Fibroblast of peridontal ligament (primary cell): ENCODE measurements at regions not wholly inside any gene's neighbourhood (a gene's known extent, or its start where the extent isn't known, plus 50 kb on each side); places are given as distances from the start of the nearest gene placed in this dataset.

ENCODE experiments used
- DNase-seq: peaks from one replicate; pipeline ENCODE4 v3.0.0-alpha.2; 2010; ENCODE audit errors: extremely low read depth

GRCh38 chr11:45440111-45440510, 154.0 kb upstream of the SYT13 start:
- no peak for DNase-seq

GRCh38 chr11:45436966-45437365, 150.8 kb upstream of the SYT13 start:
- no peak for DNase-seq

DNA sequence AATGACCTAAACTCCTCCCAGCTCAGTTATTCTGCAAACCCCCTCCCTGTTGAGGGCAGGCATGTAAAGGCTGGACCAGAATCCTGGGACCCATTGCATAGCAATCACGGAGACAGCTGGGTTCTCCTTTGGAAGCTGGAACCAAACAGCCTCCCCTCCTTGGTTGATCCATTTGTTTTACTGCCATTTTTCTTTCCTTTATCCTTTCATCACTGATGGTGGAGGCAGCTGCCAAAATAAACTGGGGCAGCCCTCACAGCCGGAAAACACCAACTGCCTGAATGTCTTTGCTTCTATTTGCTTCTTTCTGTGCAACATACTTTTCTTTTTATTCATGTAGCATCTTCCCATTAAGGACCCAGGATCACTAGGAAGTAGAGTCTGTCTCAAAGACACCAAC, 150.0 kb upstream of the SYT13 start:
- no peak for DNase-seq

- no peak for DNase-seq
Observed at GRCh38 chr11:45435706-45436105, 149.6 kb upstream of the SYT13 start.

DNA sequence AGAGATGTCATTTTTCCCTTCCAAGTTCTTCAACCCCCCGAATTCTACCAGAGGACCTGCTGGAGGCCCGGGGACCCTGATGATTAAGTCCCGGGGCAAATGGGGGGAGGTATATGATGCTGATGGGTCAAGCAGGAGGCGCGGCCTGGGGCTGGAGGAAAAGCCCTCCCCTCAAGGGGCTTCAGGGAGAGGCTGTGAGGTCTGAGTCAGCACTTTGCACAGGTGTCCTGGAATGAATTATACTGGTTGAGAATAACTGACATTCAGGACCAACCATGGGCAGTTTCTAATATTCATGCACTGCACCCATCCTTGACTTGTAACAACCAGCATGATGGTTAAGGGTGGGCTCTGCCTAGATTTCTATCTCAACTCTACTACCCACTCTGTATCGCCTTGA, 146.8 kb upstream of the SYT13 start:
- DNase-seq = no peak

- no peak for DNase-seq
Observed at GRCh38 chr11:45432100-45432499, 146.0 kb upstream of the SYT13 start.

DNA sequence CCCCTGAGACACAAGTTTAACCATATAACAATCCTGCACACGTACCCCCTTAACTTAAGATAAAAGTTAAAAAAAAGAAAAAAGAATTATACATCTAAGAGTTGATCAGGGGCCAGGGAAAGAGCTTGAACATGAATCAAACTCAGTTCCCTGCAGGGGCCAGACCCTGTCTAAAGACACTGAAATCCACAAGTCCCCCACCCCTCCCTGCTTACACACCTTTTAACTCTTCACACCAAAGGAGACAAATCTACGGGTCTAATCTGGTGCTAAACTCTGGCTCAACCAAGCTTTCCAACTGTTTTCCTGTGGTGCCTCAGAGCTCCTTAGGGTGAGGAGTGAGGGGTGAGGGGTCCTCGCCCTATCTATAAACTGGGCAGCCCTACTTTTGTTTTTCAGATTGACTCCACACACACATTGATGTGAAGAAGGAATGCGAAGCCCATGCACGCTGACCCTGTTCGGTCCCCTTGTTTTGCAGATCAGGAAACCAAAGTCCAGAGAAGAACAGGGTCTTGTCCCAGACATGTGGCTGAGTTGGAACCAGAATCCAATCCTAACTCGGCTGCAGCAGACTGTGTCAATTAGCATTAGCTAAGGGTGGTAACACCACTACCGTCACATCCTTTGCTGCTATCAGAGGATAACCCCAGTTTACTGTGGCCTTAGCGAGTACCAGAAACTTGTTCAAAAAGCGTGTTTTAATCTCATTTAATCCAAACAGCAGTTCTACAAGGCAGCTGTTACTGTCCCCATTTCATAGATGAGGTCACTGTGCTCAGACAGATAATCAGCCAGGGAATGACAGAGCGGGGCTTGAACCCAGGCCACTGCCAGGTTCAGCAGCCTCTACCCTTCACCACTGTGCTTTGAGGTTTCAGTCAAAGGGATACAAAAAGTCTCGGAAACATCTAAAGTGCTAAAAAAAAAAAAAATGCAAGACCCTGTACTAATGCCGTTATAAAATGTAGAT, 145.2 kb upstream of the SYT13 start:
- no peak for DNase-seq

DNA sequence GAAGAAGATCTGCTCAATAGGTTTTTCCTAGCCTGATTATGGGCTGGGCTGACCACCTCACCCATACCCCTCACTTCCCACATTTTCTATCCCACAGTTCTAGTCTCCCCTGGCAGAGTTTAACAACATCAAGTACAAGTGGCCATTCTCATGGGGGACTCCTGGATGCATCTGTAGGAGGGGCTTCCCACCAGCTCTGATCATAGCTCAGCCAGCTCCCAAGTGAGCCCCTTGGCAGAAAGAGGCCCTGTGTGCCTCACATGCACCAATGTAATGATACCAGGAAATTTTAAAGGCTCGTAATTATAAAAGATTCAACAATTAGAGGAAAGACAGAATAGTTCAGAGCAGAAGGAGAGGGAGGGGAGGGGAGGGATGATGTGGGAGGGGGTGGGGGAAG, 144.2 kb upstream of the SYT13 start:
- no peak for DNase-seq

- DNase-seq = no peak
Observed at GRCh38 chr11:45429719-45430118, 143.6 kb upstream of the SYT13 start.

GRCh38 chr11:45428541-45429230, 142.5 kb upstream of the SYT13 start:
- no peak for DNase-seq

DNA sequence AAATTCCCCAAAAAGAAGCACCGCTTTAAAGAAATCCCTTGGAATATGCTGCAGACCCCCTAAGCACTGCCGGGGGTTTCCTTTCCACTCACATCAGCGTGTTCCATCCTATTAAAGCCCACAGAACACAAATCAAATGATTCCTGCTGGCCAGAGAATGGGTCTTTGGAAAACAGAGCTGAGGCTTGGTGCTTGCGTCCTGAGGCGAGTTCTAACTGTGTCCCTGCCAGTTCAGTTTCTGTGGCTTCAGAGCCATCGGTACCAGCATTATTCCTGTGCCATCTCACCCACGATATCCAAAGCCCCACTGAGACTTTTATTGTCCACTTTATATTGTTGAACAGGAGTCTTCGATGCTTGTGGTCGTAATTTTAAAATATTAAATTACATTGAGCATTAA, 142.0 kb upstream of the SYT13 start:
- no peak for DNase-seq

- DNase-seq = no peak
Observed at GRCh38 chr11:45424411-45425180, 138.5 kb upstream of the SYT13 start.

- DNase-seq = no peak
Observed at GRCh38 chr11:45423475-45424120, 137.5 kb upstream of the SYT13 start.

- no peak for DNase-seq
Observed at GRCh38 chr11:45423036-45423435, 136.9 kb upstream of the SYT13 start.

- DNase-seq = no peak
Observed at GRCh38 chr11:45414088-45414487, 127.9 kb upstream of the SYT13 start.

- DNase-seq = no peak
Observed at GRCh38 chr11:45413156-45413858, 127.2 kb upstream of the SYT13 start.

DNA sequence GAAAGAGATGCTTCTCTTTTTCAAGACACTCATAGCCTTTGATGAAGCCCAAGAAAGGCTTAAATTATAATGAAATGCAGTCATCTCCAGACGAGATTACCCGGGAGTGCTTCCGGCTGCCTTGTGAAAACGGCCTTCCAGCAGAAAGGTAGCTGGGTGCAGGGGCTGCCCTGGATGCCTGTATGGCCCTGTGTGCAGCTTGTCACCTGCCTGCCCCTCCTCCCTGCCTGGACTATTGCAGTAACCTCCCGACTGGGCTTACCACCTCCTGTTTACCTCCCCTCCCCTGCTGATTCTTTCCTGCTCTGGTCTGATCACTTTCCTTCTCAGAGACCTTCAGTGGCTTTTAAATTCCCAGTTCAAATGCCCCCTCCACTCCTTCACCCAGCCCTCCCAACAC, 126.4 kb upstream of the SYT13 start:
- no peak for DNase-seq

GRCh38 chr11:45412051-45412471, 125.9 kb upstream of the SYT13 start:
- no peak for DNase-seq

DNA sequence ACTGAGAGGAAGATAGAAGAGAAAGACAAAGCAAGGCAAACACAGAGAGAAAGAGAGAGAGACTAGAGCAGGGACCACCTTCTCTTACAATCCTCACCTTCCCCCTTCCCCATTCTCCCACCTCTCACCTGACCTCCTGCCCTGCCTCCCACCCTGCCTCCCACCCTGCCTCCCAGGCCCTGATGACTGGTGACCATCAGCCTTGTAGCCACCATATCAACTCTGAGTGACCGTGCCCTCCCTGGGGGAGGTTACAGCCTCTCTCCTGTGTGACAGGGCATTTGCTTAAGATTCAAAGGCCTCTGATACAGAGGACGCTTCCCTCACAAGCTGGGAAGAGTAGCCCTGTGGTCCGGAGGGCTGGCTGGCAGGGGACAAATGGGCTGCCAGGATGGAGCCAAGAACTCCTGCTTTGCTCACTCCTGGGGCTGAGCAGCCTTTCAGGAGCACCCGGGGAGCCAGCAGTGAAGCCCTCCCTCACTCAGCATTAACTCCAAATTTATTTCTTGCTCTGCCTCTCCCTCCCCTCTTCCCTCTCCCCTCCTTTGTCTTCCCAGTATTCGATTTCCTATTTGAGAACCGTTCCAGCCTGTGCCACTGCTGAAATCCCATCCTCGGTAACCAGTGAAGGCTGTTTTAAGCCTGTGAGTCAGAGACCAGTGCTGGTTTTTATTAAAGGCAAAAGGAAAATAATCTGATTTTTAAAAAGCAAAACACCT, 125.2 kb upstream of the SYT13 start:
- peak; percentile 33 for DNase-seq
